ENCODE measurements at regions not wholly inside any gene's neighbourhood (a gene's known extent, or its start where the extent isn't known, plus 50 kb on each side); places are given as distances from the start of the nearest gene placed in this dataset.
A peak's percentile ranks its signal among the peaks of the same experiment; 100 is the strongest.

GRCh38 chr4:12884846-12885796 lies 599.0 kb downstream of the RAB28 start:
- TF ChIP-seq CTCF (IDR thresholded peaks at IDR 0.05) (peak in 1 of 12 donors; percentile 24), POLR2A (IDR thresholded peaks at IDR 0.05) (no peak)

Measured in heart left ventricle (tissue), 13 donors.